ENCODE measurements at regions not wholly inside any gene's neighbourhood (a gene's known extent, or its start where the extent isn't known, plus 50 kb on each side); places are given as distances from the start of the nearest gene placed in this dataset.

DNA sequence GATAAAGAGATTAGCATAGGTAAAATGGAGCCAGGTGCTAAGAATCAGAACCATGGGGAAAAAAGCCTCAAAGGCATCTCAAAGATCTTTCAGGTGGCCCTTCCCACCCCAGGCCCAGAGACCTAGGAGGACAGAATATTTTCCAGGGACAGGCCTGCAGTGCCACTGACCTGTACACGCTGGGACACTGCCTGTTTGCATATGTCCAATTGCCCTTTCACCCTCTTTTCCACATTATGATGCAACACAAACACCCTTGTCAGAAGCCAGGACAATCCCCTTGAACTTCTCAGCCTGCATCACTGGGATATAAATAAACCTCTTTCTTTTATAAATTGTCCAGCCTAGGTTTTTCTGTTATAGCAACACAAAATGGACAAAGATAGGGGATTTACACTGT, 419.1 kb downstream of the TRIB2 start:
- in situ Hi-C loops (cut with MboI; ENCODE audit: low pct_ligation_motif_present in 1 of 4, low pct_unique_long_range_greater_than_20kb in 1 of 4, low sequenced_read_pairs in 3 of 4) (no loop called here), intact Hi-C loops (cut with DNase I; ENCODE audit: low total_unique reads) (no loop called here)
- DNase-seq: no peak
- Histone ChIP-seq H3K27me3 (no peaks in the 10 kb centered on the region), H3K9me3 (no peaks in the 10 kb centered on the region), H3K36me3 (no peaks in the 10 kb centered on the region), H3K27ac (no peak overlapping the region), H3K4me1 (no peaks in the 10 kb centered on the region), H3K4me3 (no peak overlapping the region)
- TF ChIP-seq POLR2AphosphoS5 (IDR thresholded peaks at IDR 0.05): no peak
- TF ChIP-seq POLR2A (IDR thresholded peaks at IDR 0.05): no peak
- TF ChIP-seq, protein P1, sequence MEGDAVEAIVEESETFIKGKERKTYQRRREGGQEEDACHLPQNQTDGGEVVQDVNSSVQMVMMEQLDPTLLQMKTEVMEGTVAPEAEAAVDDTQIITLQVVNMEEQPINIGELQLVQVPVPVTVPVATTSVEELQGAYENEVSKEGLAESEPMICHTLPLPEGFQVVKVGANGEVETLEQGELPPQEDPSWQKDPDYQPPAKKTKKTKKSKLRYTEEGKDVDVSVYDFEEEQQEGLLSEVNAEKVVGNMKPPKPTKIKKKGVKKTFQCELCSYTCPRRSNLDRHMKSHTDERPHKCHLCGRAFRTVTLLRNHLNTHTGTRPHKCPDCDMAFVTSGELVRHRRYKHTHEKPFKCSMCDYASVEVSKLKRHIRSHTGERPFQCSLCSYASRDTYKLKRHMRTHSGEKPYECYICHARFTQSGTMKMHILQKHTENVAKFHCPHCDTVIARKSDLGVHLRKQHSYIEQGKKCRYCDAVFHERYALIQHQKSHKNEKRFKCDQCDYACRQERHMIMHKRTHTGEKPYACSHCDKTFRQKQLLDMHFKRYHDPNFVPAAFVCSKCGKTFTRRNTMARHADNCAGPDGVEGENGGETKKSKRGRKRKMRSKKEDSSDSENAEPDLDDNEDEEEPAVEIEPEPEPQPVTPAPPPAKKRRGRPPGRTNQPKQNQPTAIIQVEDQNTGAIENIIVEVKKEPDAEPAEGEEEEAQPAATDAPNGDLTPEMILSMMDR (IDR thresholded peaks at IDR 0.05): no peak
- TF ChIP-seq EP300 (IDR thresholded peaks at IDR 0.05; ENCODE audit: low read depth): no peak
- WGBS, 2 donors (ENCODE audit: low coverage in 1 of 2): 46 to 60% methylated on average over 1 of the region's 1 CpG

- no peaks in the 10 kb centered on the region for H3K36me3 ChIP-seq
- H3K4me3 ChIP-seq: no peak overlapping the region
- no peaks in the 10 kb centered on the region for H3K9me3 ChIP-seq
- WGBS, 2 donors (ENCODE audit: low coverage in 1 of 2): 88 to 90% methylated on average over 2 to 3 of the region's 3 CpGs
- no peak for DNase-seq
- no peak overlapping the region for H3K27ac ChIP-seq
- no peaks in the 10 kb centered on the region for H3K27me3 ChIP-seq
- intact Hi-C loops (cut with DNase I; ENCODE audit: low total_unique reads): no loop called here
- TF ChIP-seq POLR2A (IDR thresholded peaks at IDR 0.05) (no peak), POLR2AphosphoS5 (IDR thresholded peaks at IDR 0.05) (no peak), EP300 (IDR thresholded peaks at IDR 0.05; ENCODE audit: low read depth) (no peak)
- TF ChIP-seq, protein P1 (IDR thresholded peaks at IDR 0.05): no peak
- H3K4me1 ChIP-seq: no peaks in the 10 kb centered on the region
- in situ Hi-C loops (cut with MboI; ENCODE audit: low pct_ligation_motif_present in 1 of 4, low pct_unique_long_range_greater_than_20kb in 1 of 4, low sequenced_read_pairs in 3 of 4): no loop called here
Measured at GRCh38 chr2:13137679-13138078, 420.9 kb downstream of the TRIB2 start.

GRCh38 chr2:13141315-13141714, 424.6 kb downstream of the TRIB2 start:
- no peak for TF ChIP-seq POLR2A (IDR thresholded peaks at IDR 0.05)
- no peak for TF ChIP-seq POLR2AphosphoS5 (IDR thresholded peaks at IDR 0.05)
- no peak for TF ChIP-seq EP300 (IDR thresholded peaks at IDR 0.05; ENCODE audit: low read depth)
- TF ChIP-seq, protein P1 (IDR thresholded peaks at IDR 0.05): no peak
- in situ Hi-C loops (cut with MboI; ENCODE audit: low pct_ligation_motif_present in 1 of 4, low pct_unique_long_range_greater_than_20kb in 1 of 4, low sequenced_read_pairs in 3 of 4): loop anchor here in 1 of 4 donors (5.0 kb wide), 1 partner anchor 79 kb away; no protein-coding TSS in a partner anchor
- 79 to 92% methylated on average over 2 of the region's 2 CpGs for WGBS, 2 donors (ENCODE audit: low coverage in 1 of 2)

GRCh38 chr2:13143451-13143850, 426.7 kb downstream of the TRIB2 start:
- TF ChIP-seq POLR2AphosphoS5 (IDR thresholded peaks at IDR 0.05) (no peak), EP300 (IDR thresholded peaks at IDR 0.05; ENCODE audit: low read depth) (no peak), POLR2A (IDR thresholded peaks at IDR 0.05) (no peak)
- TF ChIP-seq, protein P1 (IDR thresholded peaks at IDR 0.05): no peak
- intact Hi-C loops (cut with DNase I; ENCODE audit: low total_unique reads): no loop called here
- no peaks in the 10 kb centered on the region for H3K27me3 ChIP-seq
- no peaks in the 10 kb centered on the region for H3K9me3 ChIP-seq
- no peaks in the 10 kb centered on the region for H3K4me1 ChIP-seq
- H3K36me3 ChIP-seq: no peaks in the 10 kb centered on the region
- H3K27ac ChIP-seq: no peak overlapping the region
- no peak overlapping the region for H3K4me3 ChIP-seq
- WGBS, 2 donors (ENCODE audit: low coverage in 1 of 2): 56 to 63% methylated on average over 2 of the region's 2 CpGs
- in situ Hi-C loops (cut with MboI; ENCODE audit: low pct_ligation_motif_present in 1 of 4, low pct_unique_long_range_greater_than_20kb in 1 of 4, low sequenced_read_pairs in 3 of 4): loop anchor here in 1 of 4 donors (5.0 kb wide), 1 partner anchor 81 kb away; no protein-coding TSS in a partner anchor
- no peak for DNase-seq

More at GRCh38 chr2:13141315-13141714, 424.6 kb downstream of the TRIB2 start:
- no peaks in the 10 kb centered on the region for H3K36me3 ChIP-seq
- no peaks in the 10 kb centered on the region for H3K4me1 ChIP-seq
- no peak overlapping the region for H3K4me3 ChIP-seq
- DNase-seq: no peak
- H3K9me3 ChIP-seq: no peaks in the 10 kb centered on the region
- no peak overlapping the region for H3K27ac ChIP-seq
- H3K27me3 ChIP-seq: no peaks in the 10 kb centered on the region
- intact Hi-C loops (cut with DNase I; ENCODE audit: low total_unique reads): no loop called here
